OCI-LY7 (cell line): ENCODE measurements at regions not wholly inside any gene's neighbourhood (a gene's known extent, or its start where the extent isn't known, plus 50 kb on each side); places are given as distances from the start of the nearest gene placed in this dataset.
"Not testable (repeated sequence)": the region's sequence is repeated elsewhere in the genome, so short reads cannot be mapped to it uniquely, and the experiment has no call there.

Experiments
- CTCF ChIP-seq: fragments of 200-600 bp; sonication (generic); conservative IDR thresholded peaks from 2 replicates; pipeline ENCODE4 v1.5.1; 2014; ENCODE audit warnings: mild to moderate bottlenecking, antibody characterized with exemption, low read length, moderate library complexity, mixed read lengths
- EZH2phosphoT487 ChIP-seq: fragments of 200-600 bp; sonication (generic); IDR thresholded peaks from 2 replicates; pipeline ENCODE4 v1.6.1; 2018; ENCODE audit warnings: low read depth, borderline replicate concordance, mild to moderate bottlenecking, mixed run types, antibody characterized with exemption, low read length, moderate library complexity, mixed read lengths

- TF ChIP-seq CTCF, EZH2phosphoT487: not testable (repeated sequence)
These were observed 175.4 kb downstream of the IPO8 start for GRCh38 chr12:30520285-30520684.
